ENCODE measurements at regions not wholly inside any gene's neighbourhood (a gene's known extent, or its start where the extent isn't known, plus 50 kb on each side); places are given as distances from the start of the nearest gene placed in this dataset.

DNA sequence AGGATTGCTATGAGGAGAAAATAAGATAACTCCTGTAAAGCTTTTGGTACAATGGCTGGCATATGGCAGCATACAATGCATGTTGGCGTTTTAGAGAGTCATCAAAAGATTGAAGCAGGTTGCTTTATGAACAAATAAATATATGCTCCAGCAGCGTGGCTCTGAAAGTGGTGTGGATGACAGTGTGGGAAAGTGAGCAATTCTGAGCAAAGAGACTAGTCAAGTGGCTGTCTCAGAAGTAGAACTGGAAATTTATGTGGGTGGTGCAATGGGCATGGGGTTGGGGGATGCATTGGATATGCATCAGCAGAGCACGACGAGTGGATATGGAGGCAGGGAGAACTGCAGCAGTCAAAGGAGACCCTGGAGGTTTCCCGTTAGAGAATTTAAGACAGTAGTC lies 66.2 kb upstream of the PHACTR2 start:
- TF ChIP-seq, protein P1, sequence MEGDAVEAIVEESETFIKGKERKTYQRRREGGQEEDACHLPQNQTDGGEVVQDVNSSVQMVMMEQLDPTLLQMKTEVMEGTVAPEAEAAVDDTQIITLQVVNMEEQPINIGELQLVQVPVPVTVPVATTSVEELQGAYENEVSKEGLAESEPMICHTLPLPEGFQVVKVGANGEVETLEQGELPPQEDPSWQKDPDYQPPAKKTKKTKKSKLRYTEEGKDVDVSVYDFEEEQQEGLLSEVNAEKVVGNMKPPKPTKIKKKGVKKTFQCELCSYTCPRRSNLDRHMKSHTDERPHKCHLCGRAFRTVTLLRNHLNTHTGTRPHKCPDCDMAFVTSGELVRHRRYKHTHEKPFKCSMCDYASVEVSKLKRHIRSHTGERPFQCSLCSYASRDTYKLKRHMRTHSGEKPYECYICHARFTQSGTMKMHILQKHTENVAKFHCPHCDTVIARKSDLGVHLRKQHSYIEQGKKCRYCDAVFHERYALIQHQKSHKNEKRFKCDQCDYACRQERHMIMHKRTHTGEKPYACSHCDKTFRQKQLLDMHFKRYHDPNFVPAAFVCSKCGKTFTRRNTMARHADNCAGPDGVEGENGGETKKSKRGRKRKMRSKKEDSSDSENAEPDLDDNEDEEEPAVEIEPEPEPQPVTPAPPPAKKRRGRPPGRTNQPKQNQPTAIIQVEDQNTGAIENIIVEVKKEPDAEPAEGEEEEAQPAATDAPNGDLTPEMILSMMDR (IDR thresholded peaks at IDR 0.05 in 8 of 11, conservative IDR thresholded peaks at IDR 0.05 in 3 of 11): no peak
- TF ChIP-seq POLR2AphosphoS5 (IDR thresholded peaks at IDR 0.05): no peak
- TF ChIP-seq POLR2A (IDR thresholded peaks at IDR 0.05): no peak
